Esophagus squamous epithelium (tissue), 4 donors: ENCODE measurements at regions not wholly inside any gene's neighbourhood (a gene's known extent, or its start where the extent isn't known, plus 50 kb on each side); places are given as distances from the start of the nearest gene placed in this dataset.

ENCODE experiments used
- CTCF ChIP-seq, 6 experiments: fragments of 450-650 bp in 4 of 6; fragments of 200-600 bp in 2 of 6; sonication (generic) in 2 of 6; IDR thresholded peaks; one replicate each; pipeline ENCODE4 v1.5.1; 2016 to 2019; ENCODE audit warnings: antibody characterized with exemption in 6 of 6, mild to moderate bottlenecking in 4 of 6, moderate library complexity in 4 of 6
- POLR2A ChIP-seq, 4 donors: fragments of 450-650 bp; IDR thresholded peaks; one replicate each; pipeline ENCODE4 v1.6.1; 2017; ENCODE audit warnings: antibody characterized with exemption in 4 of 4, mild to moderate bottlenecking in 4 of 4, moderate library complexity in 3 of 4

GRCh38 chr18:55124078-55124763 lies 165.0 kb upstream of the CCDC68 start:
- TF ChIP-seq CTCF (IDR thresholded peaks at IDR 0.05) (no peak), POLR2A (IDR thresholded peaks at IDR 0.05) (no peak)
